ENCODE measurements at regions not wholly inside any gene's neighbourhood (a gene's known extent, or its start where the extent isn't known, plus 50 kb on each side); places are given as distances from the start of the nearest gene placed in this dataset.

DNA sequence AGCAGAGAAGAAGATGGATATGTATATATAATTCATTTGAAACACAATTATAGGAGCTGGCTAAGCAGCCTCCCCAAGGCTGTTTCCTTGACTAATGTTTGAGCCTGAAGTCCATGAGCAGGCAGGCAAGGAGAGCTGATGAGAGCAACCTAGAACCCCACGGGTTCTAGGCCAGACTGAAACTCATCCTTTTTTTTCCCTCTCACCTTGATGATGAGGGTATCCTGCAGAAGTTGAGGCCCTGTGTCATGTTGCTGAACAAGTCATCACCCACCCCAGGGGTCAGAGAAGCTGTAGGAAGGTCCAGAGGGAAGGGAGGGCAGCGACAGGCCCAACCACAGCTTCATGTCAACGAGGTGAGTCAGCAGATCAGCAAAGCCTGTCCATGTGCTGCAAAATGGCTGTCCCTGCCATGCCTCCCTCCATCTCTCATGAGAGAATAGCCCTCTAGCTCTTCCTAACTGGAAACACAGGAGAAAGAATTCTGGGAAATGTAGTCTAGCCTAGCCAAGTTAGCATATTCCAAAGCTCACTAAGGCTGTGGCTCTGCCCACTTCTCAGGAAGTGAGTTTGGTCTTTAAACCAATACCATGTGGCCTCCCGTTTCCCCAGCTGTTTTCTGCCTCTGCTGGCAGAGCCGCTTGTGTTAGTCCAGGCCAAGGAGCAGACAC, 91.3 kb upstream of the DTNBP1 start:
- TF ChIP-seq, protein P1, sequence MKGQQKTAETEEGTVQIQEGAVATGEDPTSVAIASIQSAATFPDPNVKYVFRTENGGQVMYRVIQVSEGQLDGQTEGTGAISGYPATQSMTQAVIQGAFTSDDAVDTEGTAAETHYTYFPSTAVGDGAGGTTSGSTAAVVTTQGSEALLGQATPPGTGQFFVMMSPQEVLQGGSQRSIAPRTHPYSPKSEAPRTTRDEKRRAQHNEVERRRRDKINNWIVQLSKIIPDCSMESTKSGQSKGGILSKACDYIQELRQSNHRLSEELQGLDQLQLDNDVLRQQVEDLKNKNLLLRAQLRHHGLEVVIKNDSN (IDR thresholded peaks at IDR 0.05): no peak
- TF ChIP-seq TAF1 (IDR thresholded peaks at IDR 0.05; ENCODE audit: low read depth): no peak
- TF ChIP-seq ZBTB7A (IDR thresholded peaks at IDR 0.05; ENCODE audit: low read depth): no peak
- no peak for TF ChIP-seq CREB1 (IDR thresholded peaks at IDR 0.05; ENCODE audit: low read depth)
- TF ChIP-seq TCF12 (IDR thresholded peaks at IDR 0.05; ENCODE audit: low read depth): no peak
- no peak for TF ChIP-seq RAD21 (IDR thresholded peaks at IDR 0.05; ENCODE audit: low read depth)
- no peak for TF ChIP-seq CEBPB (IDR thresholded peaks at IDR 0.05)
- TF ChIP-seq, protein P2, sequence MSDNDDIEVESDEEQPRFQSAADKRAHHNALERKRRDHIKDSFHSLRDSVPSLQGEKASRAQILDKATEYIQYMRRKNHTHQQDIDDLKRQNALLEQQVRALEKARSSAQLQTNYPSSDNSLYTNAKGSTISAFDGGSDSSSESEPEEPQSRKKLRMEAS (IDR thresholded peaks at IDR 0.05): no peak
- TF ChIP-seq EGR1 (IDR thresholded peaks at IDR 0.05): no peak
- TF ChIP-seq YY1 (IDR thresholded peaks at IDR 0.05; ENCODE audit: low read depth): no peak
- no peak for TF ChIP-seq FOXM1 (IDR thresholded peaks at IDR 0.05; ENCODE audit: borderline replicate concordance, low read depth)
- no peak for TF ChIP-seq TEAD4 (IDR thresholded peaks at IDR 0.05)
- TF ChIP-seq REST (IDR thresholded peaks at IDR 0.05; ENCODE audit: low read depth): no peak
- TF ChIP-seq EP300 (IDR thresholded peaks at IDR 0.05; ENCODE audit: borderline replicate concordance): no peak
- TF ChIP-seq NFIC (IDR thresholded peaks at IDR 0.05): no peak

GRCh38 chr6:15752820-15753219, 90.0 kb upstream of the DTNBP1 start:
- TF ChIP-seq CEBPB (IDR thresholded peaks at IDR 0.05) (no peak), YY1 (IDR thresholded peaks at IDR 0.05; ENCODE audit: low read depth) (no peak), ZBTB7A (IDR thresholded peaks at IDR 0.05; ENCODE audit: low read depth) (no peak), TEAD4 (IDR thresholded peaks at IDR 0.05) (no peak), TAF1 (IDR thresholded peaks at IDR 0.05; ENCODE audit: low read depth) (no peak), NFIC (IDR thresholded peaks at IDR 0.05) (no peak), FOXM1 (IDR thresholded peaks at IDR 0.05; ENCODE audit: borderline replicate concordance, low read depth) (no peak), CREB1 (IDR thresholded peaks at IDR 0.05; ENCODE audit: low read depth) (no peak), REST (IDR thresholded peaks at IDR 0.05; ENCODE audit: low read depth) (no peak), RAD21 (IDR thresholded peaks at IDR 0.05; ENCODE audit: low read depth) (no peak), EGR1 (IDR thresholded peaks at IDR 0.05) (no peak), EP300 (IDR thresholded peaks at IDR 0.05; ENCODE audit: borderline replicate concordance) (no peak), TCF12 (IDR thresholded peaks at IDR 0.05; ENCODE audit: low read depth) (no peak)
- TF ChIP-seq, protein P2 (IDR thresholded peaks at IDR 0.05): no peak
- TF ChIP-seq, protein P1 (IDR thresholded peaks at IDR 0.05): no peak

DNA sequence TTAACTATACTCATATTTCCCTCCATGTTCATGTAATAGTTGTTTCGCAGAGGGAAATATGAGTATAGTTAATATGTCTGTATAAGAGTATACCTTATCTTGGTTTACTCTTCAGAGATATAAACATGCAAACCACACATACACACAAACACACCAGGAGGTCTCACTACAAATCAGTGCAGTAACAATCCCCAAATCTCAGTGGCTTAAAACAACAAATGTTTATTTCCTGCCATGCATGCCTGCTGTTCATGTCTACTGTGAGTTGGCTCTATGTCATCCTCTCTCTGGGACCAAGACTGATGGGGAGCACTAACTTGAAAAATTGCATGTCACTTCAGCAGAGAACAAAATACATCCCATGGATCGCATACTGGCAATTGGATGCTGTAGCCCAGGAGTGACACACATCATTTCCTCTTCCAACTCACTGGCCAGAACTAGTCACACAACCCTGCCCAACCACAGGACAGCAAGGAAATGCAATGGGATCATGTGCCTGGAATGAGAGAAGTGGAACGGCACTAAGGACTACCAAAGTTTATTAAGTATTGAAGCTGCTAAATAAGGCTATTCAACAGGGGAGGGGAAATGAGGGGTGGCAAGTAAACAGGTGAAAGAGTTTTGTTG, 89.0 kb upstream of the DTNBP1 start:
- TF ChIP-seq EP300 (IDR thresholded peaks at IDR 0.05; ENCODE audit: borderline replicate concordance) (no peak), FOXM1 (IDR thresholded peaks at IDR 0.05; ENCODE audit: borderline replicate concordance, low read depth) (no peak), YY1 (IDR thresholded peaks at IDR 0.05; ENCODE audit: low read depth) (no peak), CEBPB (IDR thresholded peaks at IDR 0.05) (no peak), CREB1 (IDR thresholded peaks at IDR 0.05; ENCODE audit: low read depth) (no peak), EGR1 (IDR thresholded peaks at IDR 0.05) (no peak), TAF1 (IDR thresholded peaks at IDR 0.05; ENCODE audit: low read depth) (no peak), ZBTB7A (IDR thresholded peaks at IDR 0.05; ENCODE audit: low read depth) (no peak)
- TF ChIP-seq, protein P1 (IDR thresholded peaks at IDR 0.05): no peak

GRCh38 chr6:15748341-15748740, 85.5 kb upstream of the DTNBP1 start:
- no peak for TF ChIP-seq TEAD4 (IDR thresholded peaks at IDR 0.05)
- TF ChIP-seq, protein P2 (IDR thresholded peaks at IDR 0.05): no peak
- TF ChIP-seq TCF12 (IDR thresholded peaks at IDR 0.05; ENCODE audit: low read depth): no peak
- TF ChIP-seq REST (IDR thresholded peaks at IDR 0.05; ENCODE audit: low read depth): no peak
- no peak for TF ChIP-seq FOXM1 (IDR thresholded peaks at IDR 0.05; ENCODE audit: borderline replicate concordance, low read depth)
- no peak for TF ChIP-seq TAF1 (IDR thresholded peaks at IDR 0.05; ENCODE audit: low read depth)
- TF ChIP-seq RAD21 (IDR thresholded peaks at IDR 0.05; ENCODE audit: low read depth): no peak
- no peak for TF ChIP-seq EGR1 (IDR thresholded peaks at IDR 0.05)
- TF ChIP-seq NFIC (IDR thresholded peaks at IDR 0.05): no peak
- TF ChIP-seq CEBPB (IDR thresholded peaks at IDR 0.05): no peak
- TF ChIP-seq EP300 (IDR thresholded peaks at IDR 0.05; ENCODE audit: borderline replicate concordance): no peak
- TF ChIP-seq ZBTB7A (IDR thresholded peaks at IDR 0.05; ENCODE audit: low read depth): no peak
- no peak for TF ChIP-seq CREB1 (IDR thresholded peaks at IDR 0.05; ENCODE audit: low read depth)
